IMR-90 (cell line): ENCODE measurements at regions not wholly inside any gene's neighbourhood (a gene's known extent, or its start where the extent isn't known, plus 50 kb on each side); places are given as distances from the start of the nearest gene placed in this dataset.

ENCODE experiments used
- ATAC-seq: fragments of 200-7000 bp; cut with Tn5 transposase; 2 replicates; pipeline ENCODE4 v1.9.1; 2020; ENCODE audit warnings: low read depth, mild to moderate bottlenecking, moderate library complexity
- BruUV-seq: library from RNA; stranded (reverse); fragments of 400-500 nt; replicated peaks from 2 replicates; lab custom pipeline; 2021; lab: Mats Ljungman, UMichigan
- CTCF ChIA-PET: fragments of 300-600 bp; formaldehyde crosslinking; extraction: SDS; loops from one replicate; lab custom pipeline; 2021; ENCODE audit warnings: antibody characterized with exemption; lab: Yijun Ruan, JAX
- POLR2A ChIA-PET: fragments of 300-600 bp; sonication (Branson Sonifier 250); formaldehyde crosslinking; loops from one replicate; lab custom pipeline; 2022; ENCODE audit warnings: antibody characterized with exemption; ENCODE audit not compliant: unreplicated experiment; lab: Charles Lee
- DNase-seq: peaks from one replicate; pipeline ENCODE4 v3.0.0; 2013
- H2AFZ ChIP-seq: replicated peaks from 2 replicates; pipeline ENCODE3; 2013; ENCODE audit warnings: low read length, mild to moderate bottlenecking; ENCODE audit not compliant: poor library complexity
- H2AK5ac ChIP-seq: 2 replicates; pipeline ENCODE4 v1.6.1; 2013; ENCODE audit warnings: low read depth, low read length, inconsistent platforms
- H2AK9ac ChIP-seq: replicated peaks from 2 replicates; pipeline ENCODE3; 2013; ENCODE audit warnings: mild to moderate bottlenecking, low read depth, low read length, moderate library complexity; ENCODE audit not compliant: poor library complexity
- H2BK120ac ChIP-seq: 2 replicates; pipeline ENCODE4 v1.6.1; 2013; ENCODE audit warnings: low read depth, low read length, inconsistent platforms
- H2BK15ac ChIP-seq: 3 replicates; pipeline ENCODE4 v1.6.1; 2013; ENCODE audit warnings: low read depth, low read length, inconsistent platforms
- H2BK20ac ChIP-seq: 2 replicates; pipeline ENCODE4 v1.6.1; 2013; ENCODE audit warnings: low read depth, mild to moderate bottlenecking, inconsistent platforms, low read length, moderate library complexity
- H2BK5ac ChIP-seq: 2 replicates; pipeline ENCODE4 v1.6.1; 2013; ENCODE audit warnings: mild to moderate bottlenecking, low read depth, low read length, inconsistent platforms; ENCODE audit not compliant: poor library complexity, severe bottlenecking
- H3K14ac ChIP-seq: replicated peaks from 2 replicates; pipeline ENCODE4 v1.6.1; 2013; ENCODE audit warnings: low read depth, low read length, inconsistent platforms
- H3K18ac ChIP-seq: 2 replicates; pipeline ENCODE4 v1.6.1; 2013; ENCODE audit warnings: low read depth, low read length, control low read depth
- H3K23ac ChIP-seq: 2 replicates; pipeline ENCODE4 v1.6.1; 2013; ENCODE audit warnings: low read depth, low read length, inconsistent platforms
- H3K27ac ChIP-seq: 2 replicates; pipeline ENCODE4 v1.5.1; 2013; ENCODE audit warnings: mild to moderate bottlenecking, control low read depth, low read length; ENCODE audit not compliant: insufficient read depth
- H3K27me3 ChIP-seq: 2 replicates; pipeline ENCODE4 v1.6.1; 2013; ENCODE audit warnings: low read length; ENCODE audit not compliant: control insufficient read depth, insufficient read depth
- H3K36me3 ChIP-seq: 2 replicates; pipeline ENCODE4 v1.6.1; 2013; ENCODE audit warnings: low read length, mixed read lengths; ENCODE audit not compliant: control insufficient read depth, insufficient read depth
- H3K4ac ChIP-seq: 2 replicates; pipeline ENCODE4 v1.6.1; 2013; ENCODE audit warnings: low read depth, low read length, inconsistent platforms
- H3K4me1 ChIP-seq: 2 replicates; pipeline ENCODE4 v1.6.1; 2013; ENCODE audit warnings: low read length, mixed read lengths; ENCODE audit not compliant: control insufficient read depth, insufficient read depth
- H3K4me2 ChIP-seq: 2 replicates; pipeline ENCODE4 v1.6.1; 2013; ENCODE audit warnings: low read depth, mild to moderate bottlenecking, control low read depth, low read length, moderate library complexity
- H3K4me3 ChIP-seq: 2 replicates; pipeline ENCODE4 v1.5.1; 2013; ENCODE audit warnings: low read depth, mild to moderate bottlenecking, control low read depth, low read length, moderate library complexity; ENCODE audit not compliant: insufficient read depth
- H3K56ac ChIP-seq: 2 replicates; pipeline ENCODE4 v1.6.1; 2013; ENCODE audit warnings: low read length, inconsistent platforms; ENCODE audit not compliant: insufficient read depth; ENCODE audit errors: extremely low read depth
- H3K79me1 ChIP-seq, 2 experiments: 2 replicates each; pipeline ENCODE4 v1.6.1; 2013; ENCODE audit warnings: low read length in 2 of 2, inconsistent platforms in 1 of 2, low read depth in 1 of 2
- H3K9ac ChIP-seq: 2 replicates; pipeline ENCODE4 v1.6.1; 2013; ENCODE audit warnings: low read depth, low read length, control low read depth
- H3K9me1 ChIP-seq: 2 replicates; pipeline ENCODE4 v1.6.1; 2013; ENCODE audit warnings: low read length, inconsistent platforms; ENCODE audit not compliant: insufficient read depth
- H3K9me3 ChIP-seq: 2 replicates; pipeline ENCODE4 v1.6.1; 2013; ENCODE audit warnings: low read length; ENCODE audit not compliant: control insufficient read depth, insufficient read depth
- H4K20me1 ChIP-seq: 2 replicates; pipeline ENCODE4 v1.6.1; 2013; ENCODE audit warnings: low read length, inconsistent platforms; ENCODE audit not compliant: insufficient read depth
- H4K5ac ChIP-seq: 2 replicates; pipeline ENCODE4 v1.6.1; 2013; ENCODE audit warnings: mild to moderate bottlenecking, low read depth, low read length, control low read depth
- H4K8ac ChIP-seq, 2 experiments: 2 replicates each; pipeline ENCODE4 v1.6.1; 2013; ENCODE audit warnings: low read depth in 2 of 2, low read length in 2 of 2, control low read depth in 1 of 2, inconsistent platforms in 1 of 2
- H4K91ac ChIP-seq: 2 replicates; pipeline ENCODE4 v1.6.1; 2013; ENCODE audit warnings: low read depth, low read length, inconsistent platforms; ENCODE audit not compliant: insufficient read depth
- CHD1 ChIP-seq: IDR thresholded peaks from 2 replicates; pipeline ENCODE4 v1.6.1; 2012; ENCODE audit warnings: low read depth, low read length, improper control_type of control experiment
- FOS ChIP-seq: fragments of 150-350 bp; IDR thresholded peaks from 2 replicates; pipeline ENCODE4 v1.6.1; 2016; ENCODE audit warnings: low read depth, low read length
- RCOR1 ChIP-seq: IDR thresholded peaks from 2 replicates; pipeline ENCODE4 v1.6.1; 2012; ENCODE audit warnings: mild to moderate bottlenecking, low read length, improper control_type of control experiment; ENCODE audit not compliant: insufficient replicate concordance
- USF2 ChIP-seq: fragments of 150-350 bp; IDR thresholded peaks from 2 replicates; pipeline ENCODE4 v1.6.1; 2017; ENCODE audit warnings: mild to moderate bottlenecking, antibody characterized with exemption, low read length, low read depth
- dilution Hi-C: fragments of 300-500 bp; cut with HindIII; formaldehyde crosslinking; loops from one replicate; pipeline ENCODE4 v1.14.3; 2018; ENCODE audit warnings: low sequenced_read_pairs; ENCODE audit not compliant: unreplicated experiment
- in situ Hi-C: fragments of 300-500 bp; cut with MboI; formaldehyde crosslinking; loops from 3 replicates; pipeline ENCODE4 v1.14.3; 2019; ENCODE audit warnings: low sequenced_read_pairs, inconsistent platforms, mixed read lengths
- intact Hi-C: fragments of 100-400 bp; cut with micrococcal nuclease; formaldehyde crosslinking; loops from 2 replicates; pipeline ENCODE4 v1.10.0; 2022
- TF ChIP-seq, protein P1 (sequence below): fragments of 150-350 bp; IDR thresholded peaks from 2 replicates; pipeline ENCODE4 v1.6.1; 2016; ENCODE audit warnings: low read depth, mild to moderate bottlenecking, low read length, moderate library complexity, borderline replicate concordance
- TF ChIP-seq, protein P2 (sequence below): conservative IDR thresholded peaks from 2 replicates; pipeline ENCODE4 v1.5.1; 2012; ENCODE audit warnings: mild to moderate bottlenecking, low read depth, low read length, improper control_type of control experiment

GRCh38 chr5:68502531-68502930 is 287.0 kb downstream of the PIK3R1 start:
- H4K5ac ChIP-seq: no peak overlapping the region; the same call in 1 of the 2 replicates
- DNase-seq (peak; percentile 33), ATAC-seq (no peak)
- H3K36me3 ChIP-seq: no peaks in the 10 kb centered on the region
- no peaks in the 10 kb centered on the region for H3K27me3 ChIP-seq
- no peaks in the 10 kb centered on the region for H3K9me1 ChIP-seq
- TF ChIP-seq USF2: no peak
- TF ChIP-seq, protein P1, sequence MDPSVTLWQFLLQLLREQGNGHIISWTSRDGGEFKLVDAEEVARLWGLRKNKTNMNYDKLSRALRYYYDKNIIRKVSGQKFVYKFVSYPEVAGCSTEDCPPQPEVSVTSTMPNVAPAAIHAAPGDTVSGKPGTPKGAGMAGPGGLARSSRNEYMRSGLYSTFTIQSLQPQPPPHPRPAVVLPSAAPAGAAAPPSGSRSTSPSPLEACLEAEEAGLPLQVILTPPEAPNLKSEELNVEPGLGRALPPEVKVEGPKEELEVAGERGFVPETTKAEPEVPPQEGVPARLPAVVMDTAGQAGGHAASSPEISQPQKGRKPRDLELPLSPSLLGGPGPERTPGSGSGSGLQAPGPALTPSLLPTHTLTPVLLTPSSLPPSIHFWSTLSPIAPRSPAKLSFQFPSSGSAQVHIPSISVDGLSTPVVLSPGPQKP: no peak
- TF ChIP-seq FOS: no peak
- TF ChIP-seq CHD1: no peak
- TF ChIP-seq, protein P2, sequence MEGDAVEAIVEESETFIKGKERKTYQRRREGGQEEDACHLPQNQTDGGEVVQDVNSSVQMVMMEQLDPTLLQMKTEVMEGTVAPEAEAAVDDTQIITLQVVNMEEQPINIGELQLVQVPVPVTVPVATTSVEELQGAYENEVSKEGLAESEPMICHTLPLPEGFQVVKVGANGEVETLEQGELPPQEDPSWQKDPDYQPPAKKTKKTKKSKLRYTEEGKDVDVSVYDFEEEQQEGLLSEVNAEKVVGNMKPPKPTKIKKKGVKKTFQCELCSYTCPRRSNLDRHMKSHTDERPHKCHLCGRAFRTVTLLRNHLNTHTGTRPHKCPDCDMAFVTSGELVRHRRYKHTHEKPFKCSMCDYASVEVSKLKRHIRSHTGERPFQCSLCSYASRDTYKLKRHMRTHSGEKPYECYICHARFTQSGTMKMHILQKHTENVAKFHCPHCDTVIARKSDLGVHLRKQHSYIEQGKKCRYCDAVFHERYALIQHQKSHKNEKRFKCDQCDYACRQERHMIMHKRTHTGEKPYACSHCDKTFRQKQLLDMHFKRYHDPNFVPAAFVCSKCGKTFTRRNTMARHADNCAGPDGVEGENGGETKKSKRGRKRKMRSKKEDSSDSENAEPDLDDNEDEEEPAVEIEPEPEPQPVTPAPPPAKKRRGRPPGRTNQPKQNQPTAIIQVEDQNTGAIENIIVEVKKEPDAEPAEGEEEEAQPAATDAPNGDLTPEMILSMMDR: no peak
- TF ChIP-seq RCOR1: no peak
- H3K27ac ChIP-seq: no peak overlapping the region
- no peak overlapping the region; the same call in 1 of the 2 replicates for H4K91ac ChIP-seq
- peak overlapping the region; percentile 55; the same call in 1 of the 2 replicates for H2BK120ac ChIP-seq
- intact Hi-C loops (no loop called here), dilution Hi-C loops (no loop called here), in situ Hi-C loops (no loop called here)
- H3K4ac ChIP-seq: no peak overlapping the region
- no peak overlapping the region for H2AFZ ChIP-seq
- H2AK9ac ChIP-seq: no peak overlapping the region
- peak overlapping the region; percentile 42; the same call in 1 of the 2 replicates for H2BK20ac ChIP-seq
- H3K23ac ChIP-seq: no peak overlapping the region
- H3K9me3 ChIP-seq: peaks cover 4% of the 10 kb centered on the region
- peaks cover 6% of the 10 kb centered on the region; the same call in 1 of the 2 replicates for H3K4me1 ChIP-seq
- CTCF ChIA-PET: no interaction called here
- H3K4me2 ChIP-seq: peak overlapping the region; percentile 5; the same call in 1 of the 2 replicates
- peak overlapping the region; percentile 43; the same call in 1 of the 2 replicates for H3K14ac ChIP-seq
- BruUV-seq: no TSS peak
- H3K18ac ChIP-seq: no peak overlapping the region; the same call in 1 of the 2 replicates
- no peak overlapping the region for H3K4me3 ChIP-seq
- no peaks in the 10 kb centered on the region for H4K20me1 ChIP-seq
- H2BK15ac ChIP-seq: peak overlapping the region; percentile 88
- H3K79me1 ChIP-seq: no peaks in the 10 kb centered on the region
- peak overlapping the region in 1 of 2 experiments; percentile 5; a peak in 1 of 4 replicates for H4K8ac ChIP-seq
- no peak overlapping the region for H3K9ac ChIP-seq
- H3K56ac ChIP-seq: no peak overlapping the region
- POLR2A ChIA-PET: no interaction called here
- H2BK5ac ChIP-seq: peak overlapping the region; percentile 48
- no peak overlapping the region for H2AK5ac ChIP-seq
